Pancreas (tissue), 10 donors: ENCODE measurements at regions not wholly inside any gene's neighbourhood (a gene's known extent, or its start where the extent isn't known, plus 50 kb on each side); places are given as distances from the start of the nearest gene placed in this dataset.
A peak's percentile ranks its signal among the peaks of the same experiment; 100 is the strongest.

ENCODE experiments used
- ATAC-seq, 4 donors: fragments of 200-7000 bp; cut with Tn5 transposase; one replicate each; pipeline versions ENCODE4 v1.8.0 to v1.9.1; 2020; ENCODE audit warnings: mild to moderate bottlenecking in 4 of 4, moderate library complexity in 4 of 4
- DNase-seq, 6 donors: peaks; one replicate each; pipeline ENCODE4 v3.0.0-alpha.2; 2020
- FAIRE-seq: peaks from 2 replicates; lab custom pipeline; 2012; peaks lifted over from hg19 to GRCh38; lab: Jason Lieb, UNC
- H3K27ac ChIP-seq, 4 donors: fragments of 200-600 bp; sonication (generic); 1 replicate in 3 of 4; 2 replicates in 1 of 4; pipeline versions ENCODE4 v1.5.0 to v1.8.0; 2020
- H3K27me3 ChIP-seq, 4 donors: fragments of 200-600 bp; one replicate each; pipeline ENCODE4 v1.8.0; 2021
- H3K36me3 ChIP-seq, 3 donors: fragments of 200-600 bp; sonication (generic) in 1 of 3; one replicate each; pipeline versions ENCODE4 v1.5.0 to v1.8.0; 2020 to 2021
- H3K4me1 ChIP-seq, 3 donors: fragments of 200-600 bp; one replicate each; pipeline ENCODE4 v1.8.0; 2021
- H3K4me3 ChIP-seq, 4 donors: fragments of 200-600 bp; sonication (generic) in 2 of 4; one replicate each; pipeline versions ENCODE4 v1.5.0 to v1.8.0; 2020 to 2021
- H3K9me3 ChIP-seq, 4 donors: fragments of 200-600 bp; one replicate each; pipeline ENCODE4 v1.8.0; 2021
- CTCF ChIP-seq, 4 donors: fragments of 200-600 bp; sonication (generic) in 3 of 4; IDR thresholded peaks; one replicate each; pipeline versions ENCODE4 v1.5.0 to v1.8.0; 2021; ENCODE audit warnings: antibody characterized with exemption in 4 of 4
- WGBS, 2 donors: extraction: QIAGEN DNeasy Blood & Tissue Kit; methylation state at CpG; one replicate each; pipeline ENCODE4 v1.1.7; 2013; 5-methylcytosine and 5-hydroxymethylcytosine counted together
- intact Hi-C, 3 donors: fragments of 100-400 bp; cut with DNase I; formaldehyde crosslinking; loops; one replicate each; pipeline versions ENCODE4 v1.11.1 to v1.14.2; 2022
- donor health status: healthy with polysubstance abuse.
- donor health status: DM: no; HTN: no; CAD: no; lungs with moderate emphysema.
- donor health status: DM: no; HTN: no; CAD: no.
- donor health status: control.
- donor health status: control.
- donor health status: Bipolar disorder and iron deficiency.
- donor health status: DM: yes; HTN: yes; CAD: no.
- donor health status: DM: no; HTN: no; CAD: no.
- donor health status: DM: no; HTN: no; CAD: no.
- donor health status: DM: yes; HTN: yes; CAD: no.

- no peak for DNase-seq
- Histone ChIP-seq H3K27me3 (no peaks in the 10 kb centered on the region), H3K4me1 (peaks cover 0 to 6% (median 0%) of the 10 kb centered on the region in 3 donors), H3K27ac (no peak overlapping the region), H3K9me3 (no peaks in the 10 kb centered on the region), H3K36me3 (no peaks in the 10 kb centered on the region), H3K4me3 (no peak overlapping the region)
- intact Hi-C loops: no loop called here
- ATAC-seq: no peak
- FAIRE-seq: no peak
- 9 to 10% methylated on average over 3 of the region's 3 CpGs for WGBS, 2 donors
- TF ChIP-seq CTCF (IDR thresholded peaks at IDR 0.05): no peak
Observed at GRCh38 chr1:232260045-232260444, 369.9 kb downstream of the SIPA1L2 start.

- Histone ChIP-seq H3K4me3 (no peak overlapping the region), H3K9me3 (no peaks in the 10 kb centered on the region), H3K27me3 (no peaks in the 10 kb centered on the region), H3K27ac (no peak overlapping the region), H3K36me3 (no peaks in the 10 kb centered on the region), H3K4me1 (peaks cover 0 to 6% (median 0%) of the 10 kb centered on the region in 3 donors)
- intact Hi-C loops: no loop called here
- 41 to 47% methylated on average over 3 of the region's 3 CpGs for WGBS, 2 donors
- TF ChIP-seq CTCF (IDR thresholded peaks at IDR 0.05): no peak
- ATAC-seq (peak; percentile 32 to 73 (median 54)), DNase-seq (peak in 2 of 6 donors; percentile 16 to 39), FAIRE-seq (no peak)
Observed at GRCh38 chr1:232259333-232259732, 370.6 kb downstream of the SIPA1L2 start.

GRCh38 chr1:232252546-232253118, 377.3 kb downstream of the SIPA1L2 start:
- FAIRE-seq (no peak), ATAC-seq (no peak)

GRCh38 chr1:232250838-232251237, 379.1 kb downstream of the SIPA1L2 start:
- H3K36me3 ChIP-seq: no peaks in the 10 kb centered on the region
- DNase-seq (no peak), FAIRE-seq (no peak), ATAC-seq (no peak)
- H3K9me3 ChIP-seq: no peaks in the 10 kb centered on the region
- no peak overlapping the region for H3K4me3 ChIP-seq
- WGBS, 2 donors: 70 to 77% methylated on average over 3 of the region's 3 CpGs
- intact Hi-C loops: no loop called here
- no peaks in the 10 kb centered on the region for H3K27me3 ChIP-seq
- no peak for TF ChIP-seq CTCF (IDR thresholded peaks at IDR 0.05)
- no peaks in the 10 kb centered on the region for H3K4me1 ChIP-seq
- no peak overlapping the region for H3K27ac ChIP-seq

More at GRCh38 chr1:232252546-232253118, 377.3 kb downstream of the SIPA1L2 start:
- DNase-seq: no peak
- H3K36me3 ChIP-seq: no peaks in the 10 kb centered on the region
- WGBS, 2 donors: 57 to 62% methylated on average over 11 of the region's 11 CpGs
- no peak overlapping the region for H3K4me3 ChIP-seq
- TF ChIP-seq CTCF (IDR thresholded peaks at IDR 0.05): no peak
- no peaks in the 10 kb centered on the region for H3K27me3 ChIP-seq
- no peaks in the 10 kb centered on the region for H3K9me3 ChIP-seq
- H3K4me1 ChIP-seq: no peaks in the 10 kb centered on the region
- intact Hi-C loops: no loop called here
- H3K27ac ChIP-seq: no peak overlapping the region
